GM18519 (cell line): ENCODE measurements at regions not wholly inside any gene's neighbourhood (a gene's known extent, or its start where the extent isn't known, plus 50 kb on each side); places are given as distances from the start of the nearest gene placed in this dataset.

Source experiments
- ATAC-seq: cut with Tn5 transposase; IDR thresholded peaks from one replicate; pipeline ENCODE4 v1.9.1; 2021; ENCODE audit warnings: mild to moderate bottlenecking, moderate library complexity; ENCODE audit not compliant: unreplicated experiment, low FRiP score

DNA sequence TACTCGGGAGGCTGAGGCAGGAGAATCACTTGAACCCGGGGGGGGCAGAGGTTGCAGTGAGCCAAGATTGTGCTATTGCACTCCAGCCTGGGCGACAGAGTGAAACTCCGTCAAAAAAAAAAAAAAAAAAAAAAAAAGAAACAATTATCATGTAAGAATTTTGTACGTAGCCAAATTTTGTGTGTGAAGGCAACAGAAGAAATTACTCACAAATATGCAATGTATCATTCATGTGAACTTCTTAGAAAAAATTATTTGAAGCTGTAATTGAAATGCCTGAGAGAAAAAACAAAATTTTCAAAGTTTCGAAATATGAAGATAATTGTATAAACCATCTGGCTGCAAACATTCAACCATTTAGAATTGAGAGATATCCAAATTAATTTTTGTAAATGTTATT lies 204.8 kb upstream of the PARD3B start:
- ATAC-seq, result no peak

GRCh38 chr2:204341887-204342276 lies 203.4 kb upstream of the PARD3B start:
- no peak for ATAC-seq

GRCh38 chr2:204343685-204344084 lies 201.6 kb upstream of the PARD3B start:
- ATAC-seq, result no peak

DNA sequence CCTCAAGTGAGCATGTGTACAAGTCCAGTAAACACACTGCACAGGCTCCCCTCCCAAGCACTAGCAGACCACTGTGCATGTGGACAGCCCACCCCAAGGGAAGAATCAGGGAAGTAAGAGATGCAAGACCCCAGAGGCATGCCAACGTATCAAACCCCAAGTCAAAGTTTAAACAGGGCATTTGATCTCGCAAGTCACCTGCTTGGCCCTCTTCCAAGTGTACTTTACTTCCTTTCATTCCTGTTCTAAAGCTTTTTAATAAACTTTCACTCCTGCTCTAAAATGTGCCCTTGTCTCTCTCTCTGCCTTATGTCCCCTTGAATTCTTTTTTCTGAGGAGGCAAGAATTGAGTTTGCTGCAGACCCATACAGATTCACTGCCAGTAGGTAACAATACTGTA lies 201.2 kb upstream of the PARD3B start:
- no peak for ATAC-seq

GRCh38 chr2:204346906-204347305 lies 198.4 kb upstream of the PARD3B start:
- no peak for ATAC-seq

DNA sequence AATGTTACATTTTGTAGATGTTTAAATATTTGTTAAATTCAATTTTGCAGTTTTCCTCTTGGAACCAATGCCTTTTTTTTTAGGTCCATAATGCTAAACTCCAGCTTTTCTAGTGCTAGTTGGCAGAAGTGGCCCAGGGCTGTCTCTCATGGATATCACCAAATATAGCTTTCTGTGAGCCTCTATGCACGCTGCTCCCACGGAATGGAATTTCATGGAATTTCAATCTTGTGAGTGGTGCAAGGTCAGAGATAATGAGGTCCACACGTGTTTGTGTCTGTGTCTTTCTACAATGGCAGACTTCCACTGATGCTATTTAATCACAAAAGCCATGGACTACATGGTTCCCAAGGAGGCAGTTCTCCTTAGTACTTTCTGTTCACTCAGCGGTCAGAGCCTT lies 191.5 kb upstream of the PARD3B start:
- no peak for ATAC-seq

DNA sequence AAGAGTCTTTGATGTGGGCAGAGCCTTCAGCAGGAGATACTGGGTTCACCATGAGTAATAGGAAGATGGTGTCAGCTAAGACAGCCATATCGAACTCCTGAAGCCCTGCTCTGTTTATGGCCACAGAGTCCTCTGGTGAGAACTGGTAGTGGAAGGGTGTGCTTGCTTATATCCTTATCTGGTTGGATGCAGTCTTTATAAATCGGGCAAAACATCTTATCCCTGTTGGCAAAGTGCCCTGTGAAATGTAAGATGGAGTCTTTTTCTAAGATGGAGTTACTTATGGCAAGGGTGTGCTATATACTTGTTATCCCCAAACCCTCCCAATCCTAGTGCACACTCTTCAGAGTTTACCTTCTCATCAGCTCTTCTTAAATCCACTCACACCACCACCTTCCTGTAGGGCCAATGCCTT lies 190.8 kb upstream of the PARD3B start:
- ATAC-seq, result no peak

DNA sequence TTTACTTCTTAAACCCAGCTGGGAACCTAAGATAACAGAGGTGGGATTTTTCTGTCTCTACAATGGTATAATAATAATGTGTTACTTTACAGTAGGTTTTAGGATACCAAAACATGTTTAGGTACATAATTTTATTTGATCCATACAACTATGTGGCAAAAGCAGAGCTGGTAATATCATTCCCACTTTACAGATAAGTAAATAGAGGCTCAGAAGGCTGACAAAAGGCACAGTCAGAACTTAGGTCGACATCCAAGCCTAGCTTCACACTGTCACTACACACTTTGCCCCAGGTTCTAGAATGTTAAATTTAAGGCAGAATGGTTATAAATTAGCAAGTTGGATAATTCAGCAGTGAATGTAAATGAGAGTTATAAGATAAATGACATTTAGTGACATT lies 189.6 kb upstream of the PARD3B start:
- no peak for ATAC-seq

DNA sequence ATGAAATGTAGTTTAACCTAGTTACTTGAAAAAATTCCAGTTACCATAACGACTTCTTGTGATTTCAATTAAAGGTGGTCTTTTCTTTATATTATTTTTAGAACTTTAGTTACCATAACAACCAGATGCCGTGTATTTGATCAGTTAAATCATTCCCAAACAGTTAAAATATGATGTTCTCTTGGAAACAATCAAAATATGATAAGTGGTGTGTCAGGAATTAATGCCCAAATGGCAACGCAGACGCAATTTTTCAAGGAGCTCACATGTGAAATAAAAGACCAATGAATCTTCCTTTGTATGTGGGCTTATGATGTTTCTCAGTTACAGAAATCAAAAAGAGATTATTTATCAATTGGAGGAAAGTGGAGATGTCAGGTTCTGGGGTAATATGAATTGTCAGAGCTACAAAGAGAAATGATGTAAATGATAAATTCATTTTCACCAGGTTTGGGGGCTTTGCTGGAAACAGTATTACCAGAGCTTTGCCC lies 189.1 kb upstream of the PARD3B start:
- ATAC-seq, result no peak

GRCh38 chr2:204357286-204357685 lies 188.0 kb upstream of the PARD3B start:
- no peak for ATAC-seq

DNA sequence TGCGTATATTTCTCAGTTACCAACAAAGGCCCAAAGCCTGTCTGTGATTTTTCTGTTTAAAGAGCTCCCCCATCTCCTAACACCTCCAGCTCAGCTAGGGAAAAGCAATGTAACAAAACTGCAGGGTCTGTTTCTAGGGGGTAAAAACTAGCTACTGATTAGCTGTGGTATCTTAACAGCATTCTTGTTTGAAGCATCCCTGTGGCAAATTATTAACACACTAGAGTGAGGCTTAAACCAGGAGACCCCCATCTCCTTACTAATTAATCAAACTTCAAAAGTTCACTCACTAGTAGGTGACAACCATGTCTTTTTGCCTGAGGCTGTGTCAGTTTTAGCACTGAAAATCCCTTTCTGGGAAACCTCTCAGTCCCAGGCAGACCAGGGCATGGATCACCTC lies 186.2 kb upstream of the PARD3B start:
- ATAC-seq, result no peak

DNA sequence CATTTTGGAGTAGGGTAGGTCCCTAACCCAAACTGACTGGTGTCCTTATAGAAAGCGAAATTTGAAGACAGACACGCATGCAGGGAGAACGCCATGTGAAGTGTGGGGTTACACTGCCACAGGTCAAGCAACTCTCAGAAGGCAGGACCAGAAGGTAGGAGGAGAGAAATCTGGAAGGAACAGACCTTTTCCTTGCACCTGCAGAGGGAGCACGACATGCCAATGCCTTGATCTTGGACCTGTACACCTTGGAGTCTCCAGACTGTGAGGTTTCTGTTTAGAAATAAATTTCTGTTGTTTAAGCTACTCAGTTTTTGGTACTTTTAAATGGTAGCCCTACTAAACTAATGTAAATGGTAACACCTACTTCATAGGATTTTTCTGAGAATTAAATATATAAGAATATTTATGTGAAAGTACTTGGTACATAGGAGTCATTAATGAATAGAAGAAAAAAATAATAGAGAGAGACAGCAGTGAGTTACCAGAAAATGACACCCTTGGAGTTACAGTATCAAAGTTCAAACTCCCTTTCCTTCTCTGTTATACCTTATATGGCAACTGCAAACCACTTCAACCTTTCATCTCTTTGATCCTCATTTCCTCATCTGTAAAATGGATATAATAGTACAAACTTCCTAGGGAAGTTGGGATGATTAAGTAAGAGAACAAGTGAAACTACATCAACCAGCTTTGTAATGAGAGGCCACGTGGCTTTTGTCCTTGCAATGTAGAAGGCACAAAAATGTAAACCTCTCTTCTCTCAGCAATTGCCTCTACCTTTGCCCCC lies 184.9 kb upstream of the PARD3B start:
- no peak for ATAC-seq

DNA sequence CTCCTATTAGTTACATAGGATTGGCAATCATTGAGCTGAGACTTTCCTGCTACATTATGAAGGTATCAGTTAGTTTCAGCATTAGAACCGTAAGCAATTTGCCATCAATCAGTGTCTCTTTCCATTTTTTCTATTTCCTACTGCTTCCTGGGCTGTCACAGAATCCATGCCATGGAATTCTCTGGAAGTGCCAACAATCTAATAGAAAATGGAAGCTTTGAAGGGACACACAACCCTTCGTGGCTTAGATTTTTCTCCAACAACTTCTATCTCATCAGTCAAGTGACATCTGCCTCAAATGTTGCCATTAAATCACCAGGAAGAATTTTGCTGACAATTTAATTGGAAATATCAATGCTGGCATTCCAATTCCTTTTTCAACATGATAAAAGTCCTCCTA lies 183.5 kb upstream of the PARD3B start:
- no peak for ATAC-seq

DNA sequence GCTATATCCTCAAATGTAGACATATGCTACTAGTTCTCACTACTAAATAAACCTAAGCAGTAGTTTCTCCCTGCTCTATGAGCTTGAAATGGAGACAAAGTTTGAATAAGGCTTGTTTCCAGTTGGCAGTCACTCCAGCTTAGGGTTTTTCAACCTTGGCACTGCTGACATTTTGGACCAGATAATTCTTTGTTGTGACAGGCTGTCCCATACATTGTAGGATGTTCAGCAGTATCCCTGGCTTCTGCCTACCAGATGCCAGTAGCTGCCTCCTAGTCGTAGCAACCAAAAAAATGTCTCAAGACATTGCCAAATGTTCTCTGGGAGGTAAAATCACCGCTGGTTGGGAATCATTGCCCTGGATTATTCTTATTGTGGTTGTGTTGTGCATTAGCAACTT lies 182.7 kb upstream of the PARD3B start:
- no peak for ATAC-seq

- ATAC-seq, result no peak
These were observed 181.8 kb upstream of the PARD3B start for GRCh38 chr2:204363513-204363912.

- ATAC-seq, result no peak
These were observed 180.3 kb upstream of the PARD3B start for GRCh38 chr2:204364860-204365535.

- ATAC-seq, result no peak
These were observed 179.5 kb upstream of the PARD3B start for GRCh38 chr2:204365811-204366210.

- no peak for ATAC-seq
These were observed 177.8 kb upstream of the PARD3B start for GRCh38 chr2:204367466-204367865.

DNA sequence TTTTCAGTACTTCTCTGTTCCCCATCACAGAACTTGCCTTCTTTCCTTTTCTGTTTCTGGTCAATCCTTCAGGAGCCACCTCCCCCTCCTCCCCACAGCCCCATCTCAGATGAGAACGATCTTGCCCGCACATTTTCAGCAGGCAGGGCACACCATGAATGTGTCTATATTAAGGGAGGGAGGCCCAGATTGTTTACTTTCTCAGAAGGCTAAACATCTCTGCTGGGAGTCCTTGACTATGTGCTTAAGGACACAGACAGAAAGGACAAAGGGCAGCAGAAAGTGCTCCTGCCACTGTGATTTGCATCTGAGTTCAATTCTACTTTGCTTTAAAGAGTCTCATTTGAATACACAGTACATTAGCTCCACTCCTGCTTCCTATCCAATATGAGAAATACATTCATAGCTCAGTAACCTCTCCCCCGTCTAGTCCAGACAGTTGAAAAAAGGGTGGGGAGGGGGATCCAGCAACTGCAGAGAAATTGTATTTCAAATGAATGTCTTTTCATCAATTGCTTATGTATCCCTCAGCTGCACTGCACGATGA lies 175.0 kb upstream of the PARD3B start:
- no peak for ATAC-seq

- ATAC-seq, result no peak
These were observed 171.3 kb upstream of the PARD3B start for GRCh38 chr2:204373942-204374341.

- no peak for ATAC-seq
These were observed 165.0 kb upstream of the PARD3B start for GRCh38 chr2:204380141-204380881.
